PC-3 (cell line): ENCODE measurements at regions not wholly inside any gene's neighbourhood (a gene's known extent, or its start where the extent isn't known, plus 50 kb on each side); places are given as distances from the start of the nearest gene placed in this dataset.

ENCODE experiments used
- ATAC-seq: fragments of 200-7000 bp; cut with Tn5 transposase; 2 replicates; pipeline ENCODE4 v1.9.1; 2020; ENCODE audit warnings: mild to moderate bottlenecking, moderate library complexity
- BruUV-seq: library from RNA; stranded (reverse); fragments of 400-500 nt; replicated peaks from 2 replicates; lab custom pipeline; 2021; lab: Mats Ljungman, UMichigan
- CTCF ChIA-PET: fragments of 300-600 bp; sonication (Branson Sonifier 250); formaldehyde crosslinking; loops from one replicate; lab custom pipeline; 2022; ENCODE audit warnings: antibody characterized with exemption; lab: Charles Lee
- POLR2A ChIA-PET: fragments of 300-600 bp; sonication (Branson Sonifier 250); formaldehyde crosslinking; loops from one replicate; lab custom pipeline; 2022; ENCODE audit warnings: antibody characterized with exemption; ENCODE audit not compliant: unreplicated experiment; lab: Charles Lee
- DNase-seq: peaks from one replicate; pipeline ENCODE4 v3.0.0-alpha.2; 2015
- H2AFZ ChIP-seq: fragments of 300-600 bp; sonication (generic); 2 replicates; pipeline ENCODE4 v1.6.0; 2016; ENCODE audit warnings: antibody characterized with exemption, low read length
- H3F3A ChIP-seq: fragments of 300-600 bp; sonication (generic); one replicate; pipeline ENCODE4 v1.6.0; 2017; ENCODE audit warnings: antibody characterized with exemption, low read length, control low read depth, mild to moderate bottlenecking; ENCODE audit not compliant: unreplicated experiment
- H3K27ac ChIP-seq: fragments of 300-600 bp; sonication (generic); 2 replicates; pipeline ENCODE4 v1.5.1; 2016; ENCODE audit warnings: mild to moderate bottlenecking, low read length
- H3K27me3 ChIP-seq: fragments of 300-600 bp; sonication (generic); 2 replicates; pipeline ENCODE4 v1.6.1; 2016; ENCODE audit warnings: low read length, mixed read lengths
- H3K36me3 ChIP-seq: fragments of 300-600 bp; sonication (generic); 2 replicates; pipeline ENCODE4 v1.6.1; 2016; ENCODE audit warnings: low read depth, mixed run types, low read length, mixed read lengths
- H3K4me1 ChIP-seq: fragments of 300-600 bp; sonication (generic); 2 replicates; pipeline ENCODE4 v1.5.1; 2016; ENCODE audit warnings: low read length; ENCODE audit not compliant: insufficient read depth
- H3K4me2 ChIP-seq: fragments of 300-600 bp; sonication (generic); 2 replicates; pipeline ENCODE4 v1.6.0; 2016; ENCODE audit warnings: low read length
- H3K4me3 ChIP-seq: fragments of 300-600 bp; sonication (generic); 2 replicates; pipeline ENCODE4 v1.5.1; 2016; ENCODE audit warnings: mild to moderate bottlenecking, low read length, mixed read lengths
- H3K79me2 ChIP-seq: fragments of 300-600 bp; sonication (generic); 2 replicates; pipeline ENCODE4 v1.6.1; 2017; ENCODE audit warnings: low read length, mixed read lengths
- H3K9ac ChIP-seq: fragments of 300-600 bp; sonication (generic); 2 replicates; pipeline ENCODE4 v1.6.0; 2016; ENCODE audit warnings: mild to moderate bottlenecking, low read length
- H3K9me2 ChIP-seq: fragments of 300-600 bp; sonication (generic); replicated peaks from 2 replicates; pipeline ENCODE4 v1.6.1; 2016; ENCODE audit warnings: mixed run types, low read length, mixed read lengths
- H3K9me3 ChIP-seq: fragments of 300-600 bp; sonication (generic); 2 replicates; pipeline ENCODE4 v1.6.1; 2016; ENCODE audit warnings: low read length, mixed read lengths
- H4K20me1 ChIP-seq: fragments of 300-600 bp; sonication (generic); 2 replicates; pipeline ENCODE4 v1.6.1; 2016; ENCODE audit warnings: low read length, mixed read lengths
- EZH2 ChIP-seq: fragments of 300-600 bp; sonication (generic); IDR thresholded peaks from one replicate; pipeline ENCODE4 v1.6.1; 2017; ENCODE audit warnings: antibody characterized with exemption, mild to moderate bottlenecking, low read length; ENCODE audit not compliant: unreplicated experiment
- EZH2phosphoT487 ChIP-seq: fragments of 300-600 bp; sonication (generic); IDR thresholded peaks from 2 replicates; pipeline ENCODE4 v1.6.1; 2018; ENCODE audit warnings: mild to moderate bottlenecking, antibody characterized with exemption, low read length, borderline replicate concordance
- intact Hi-C: fragments of 100-400 bp; cut with micrococcal nuclease; formaldehyde crosslinking; loops from 2 replicates; pipeline ENCODE4 v1.9.0; 2023
- TF ChIP-seq, protein P1 (sequence below): fragments of 300-600 bp; sonication (generic); conservative IDR thresholded peaks from 2 replicates; pipeline ENCODE4 v1.5.1; 2017; ENCODE audit warnings: antibody characterized with exemption, low read depth, mild to moderate bottlenecking, low read length

DNA sequence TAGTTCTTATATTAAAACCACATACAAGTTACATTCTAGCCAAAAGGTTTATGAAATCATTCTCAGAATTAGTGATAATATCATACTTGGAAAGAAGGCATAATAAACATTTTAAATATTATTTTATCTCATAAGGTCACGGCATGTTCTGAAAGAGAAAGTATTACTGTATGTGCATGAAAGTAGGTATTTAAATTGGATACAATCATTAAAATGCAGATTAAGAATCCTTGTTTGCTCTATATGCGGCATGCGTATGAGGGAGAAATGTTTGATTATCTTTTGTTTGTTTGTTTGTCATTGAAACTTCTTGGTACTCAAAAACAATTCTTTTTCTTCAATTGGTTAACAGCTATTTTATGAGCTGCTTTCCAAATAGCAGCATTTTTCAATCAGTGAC is 183.9 kb upstream of the TLL1 start:
- no peak overlapping the region for H2AFZ ChIP-seq
- BruUV-seq, result no TSS peak
- intact Hi-C loops, result loop anchor here (2.0 kb wide), 1 partner anchor 184 kb away; the partner anchor contains the start of gene TLL1
- no peaks in the 10 kb centered on the region for H3F3A ChIP-seq
- no peak overlapping the region for H3K4me3 ChIP-seq
- peaks cover 41% of the 10 kb centered on the region for H3K4me1 ChIP-seq
- no peaks in the 10 kb centered on the region for H3K36me3 ChIP-seq
- no peaks in the 10 kb centered on the region for H3K9me3 ChIP-seq
- no peak overlapping the region for H3K9ac ChIP-seq
- no peaks in the 10 kb centered on the region for H3K79me2 ChIP-seq
- POLR2A ChIA-PET, result no interaction called here
- no peak for TF ChIP-seq EZH2
- TF ChIP-seq, protein P1, sequence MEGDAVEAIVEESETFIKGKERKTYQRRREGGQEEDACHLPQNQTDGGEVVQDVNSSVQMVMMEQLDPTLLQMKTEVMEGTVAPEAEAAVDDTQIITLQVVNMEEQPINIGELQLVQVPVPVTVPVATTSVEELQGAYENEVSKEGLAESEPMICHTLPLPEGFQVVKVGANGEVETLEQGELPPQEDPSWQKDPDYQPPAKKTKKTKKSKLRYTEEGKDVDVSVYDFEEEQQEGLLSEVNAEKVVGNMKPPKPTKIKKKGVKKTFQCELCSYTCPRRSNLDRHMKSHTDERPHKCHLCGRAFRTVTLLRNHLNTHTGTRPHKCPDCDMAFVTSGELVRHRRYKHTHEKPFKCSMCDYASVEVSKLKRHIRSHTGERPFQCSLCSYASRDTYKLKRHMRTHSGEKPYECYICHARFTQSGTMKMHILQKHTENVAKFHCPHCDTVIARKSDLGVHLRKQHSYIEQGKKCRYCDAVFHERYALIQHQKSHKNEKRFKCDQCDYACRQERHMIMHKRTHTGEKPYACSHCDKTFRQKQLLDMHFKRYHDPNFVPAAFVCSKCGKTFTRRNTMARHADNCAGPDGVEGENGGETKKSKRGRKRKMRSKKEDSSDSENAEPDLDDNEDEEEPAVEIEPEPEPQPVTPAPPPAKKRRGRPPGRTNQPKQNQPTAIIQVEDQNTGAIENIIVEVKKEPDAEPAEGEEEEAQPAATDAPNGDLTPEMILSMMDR, result no peak
- no peak for TF ChIP-seq EZH2phosphoT487
- no peak for DNase-seq
- ATAC-seq, result no peak
- H3K27me3 ChIP-seq, result no peaks in the 10 kb centered on the region
- H3K27ac ChIP-seq, result no peak overlapping the region
- H3K4me2 ChIP-seq, result 0 out of 2 replicates have a peak overlapping the region, but pooled peaks have one; percentile 1
- H4K20me1 ChIP-seq, result no peaks in the 10 kb centered on the region
- CTCF ChIA-PET, result no interaction called here
- H3K9me2 ChIP-seq, result no peaks in the 10 kb centered on the region

DNA sequence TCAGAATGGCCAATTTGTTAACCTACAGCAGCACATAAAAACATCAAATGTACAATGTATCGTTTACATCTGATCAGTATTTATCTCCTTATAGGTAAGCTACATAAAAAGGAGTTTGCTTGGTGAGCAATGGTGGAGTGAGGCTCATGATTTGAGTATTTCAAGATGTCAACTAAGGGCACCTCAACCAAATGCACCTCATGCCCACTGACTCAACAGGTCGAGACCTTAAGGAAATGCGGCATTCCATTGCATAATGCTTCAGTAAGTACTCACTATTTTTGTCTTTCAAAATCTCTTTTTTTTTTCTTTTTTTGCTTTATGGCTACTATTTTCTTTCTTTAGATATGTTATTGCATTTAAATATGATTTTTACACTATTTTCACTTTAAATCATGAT is 181.0 kb upstream of the TLL1 start:
- no TSS peak for BruUV-seq
- no peak for ATAC-seq
- no peak for TF ChIP-seq EZH2phosphoT487
- TF ChIP-seq EZH2, result no peak
- TF ChIP-seq, protein P1, result no peak

DNA sequence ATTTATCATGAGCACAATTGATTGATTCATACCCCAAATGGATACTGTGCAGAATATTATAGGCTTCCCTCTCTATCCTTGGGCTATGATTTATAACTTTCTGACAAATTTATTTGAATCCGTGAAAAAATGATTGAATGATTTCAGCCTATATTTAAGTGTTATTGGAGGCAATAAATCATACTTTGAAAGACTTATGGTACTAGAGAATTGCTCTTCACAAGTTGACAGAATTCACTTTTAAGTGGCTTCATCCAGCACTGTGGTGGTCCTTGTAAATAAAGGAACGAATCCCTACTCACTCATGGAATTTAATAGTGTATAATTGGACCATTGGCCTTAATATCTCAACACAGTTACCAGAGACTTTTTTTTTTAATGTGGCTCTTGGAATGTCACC is 174.8 kb upstream of the TLL1 start:
- H3K36me3 ChIP-seq, result no peaks in the 10 kb centered on the region
- H4K20me1 ChIP-seq, result no peaks in the 10 kb centered on the region
- H2AFZ ChIP-seq, result no peak overlapping the region
- ChIA-PET POLR2A (no interaction called here), CTCF (no interaction called here)
- ATAC-seq (no peak), DNase-seq (no peak)
- no peak for TF ChIP-seq EZH2
- TF ChIP-seq EZH2phosphoT487, result no peak
- TF ChIP-seq, protein P1, result no peak
- no peak overlapping the region for H3K4me2 ChIP-seq
- H3K9me3 ChIP-seq, result no peaks in the 10 kb centered on the region
- no peaks in the 10 kb centered on the region for H3K4me1 ChIP-seq
- H3K4me3 ChIP-seq, result no peak overlapping the region
- no peaks in the 10 kb centered on the region for H3K9me2 ChIP-seq
- no peaks in the 10 kb centered on the region for H3K27me3 ChIP-seq
- no peaks in the 10 kb centered on the region for H3F3A ChIP-seq
- H3K9ac ChIP-seq, result no peak overlapping the region
- no TSS peak for BruUV-seq
- intact Hi-C loops, result no loop called here
- no peak overlapping the region for H3K27ac ChIP-seq
- H3K79me2 ChIP-seq, result no peaks in the 10 kb centered on the region

More for the DNA sequence above, 181.0 kb upstream of the TLL1 start:
- Histone ChIP-seq H4K20me1 (no peaks in the 10 kb centered on the region), H3K27ac (no peak overlapping the region), H3K4me1 (peaks cover 22% of the 10 kb centered on the region), H3K27me3 (no peaks in the 10 kb centered on the region), H3K79me2 (no peaks in the 10 kb centered on the region), H3K9me2 (no peaks in the 10 kb centered on the region), H3K4me2 (no peak overlapping the region), H3K9me3 (no peaks in the 10 kb centered on the region), H3K36me3 (no peaks in the 10 kb centered on the region), H3F3A (no peaks in the 10 kb centered on the region), H2AFZ (no peak overlapping the region), H3K9ac (no peak overlapping the region), H3K4me3 (no peak overlapping the region)
- ChIA-PET POLR2A (no interaction called here), CTCF (no interaction called here)
- no peak for DNase-seq
- intact Hi-C loops, result no loop called here
